T follicular helper cell (primary cell): ENCODE measurements at regions not wholly inside any gene's neighbourhood (a gene's known extent, or its start where the extent isn't known, plus 50 kb on each side); places are given as distances from the start of the nearest gene placed in this dataset.

Experiments used
- DNase-seq: peaks from one replicate; pipeline ENCODE4 v3.0.0-alpha.2; 2020; ENCODE audit warnings: low read depth

- no peak for DNase-seq
Observed at GRCh38 chr19:28475525-28475924, 737.4 kb downstream of the UQCRFS1 start.

DNA sequence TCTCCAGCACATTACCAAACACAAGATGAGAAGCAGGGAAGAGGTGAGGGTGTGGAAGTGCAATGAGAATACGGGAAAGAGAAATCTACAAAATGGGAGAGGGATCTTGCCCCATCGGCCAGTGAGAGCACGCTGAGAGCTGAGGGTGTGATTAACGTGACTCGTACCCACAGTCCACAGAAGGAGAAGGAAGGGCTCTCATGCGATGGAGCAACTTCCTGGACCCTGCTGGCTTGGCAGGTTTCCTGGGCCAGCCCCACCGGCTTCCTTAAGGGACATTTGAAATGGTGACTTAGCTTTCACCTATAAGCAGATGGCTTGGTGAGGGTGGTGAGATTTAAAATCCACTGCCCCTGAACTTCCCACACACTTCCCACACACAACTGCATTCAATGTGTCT is 740.1 kb downstream of the UQCRFS1 start:
- DNase-seq, result no peak

DNA sequence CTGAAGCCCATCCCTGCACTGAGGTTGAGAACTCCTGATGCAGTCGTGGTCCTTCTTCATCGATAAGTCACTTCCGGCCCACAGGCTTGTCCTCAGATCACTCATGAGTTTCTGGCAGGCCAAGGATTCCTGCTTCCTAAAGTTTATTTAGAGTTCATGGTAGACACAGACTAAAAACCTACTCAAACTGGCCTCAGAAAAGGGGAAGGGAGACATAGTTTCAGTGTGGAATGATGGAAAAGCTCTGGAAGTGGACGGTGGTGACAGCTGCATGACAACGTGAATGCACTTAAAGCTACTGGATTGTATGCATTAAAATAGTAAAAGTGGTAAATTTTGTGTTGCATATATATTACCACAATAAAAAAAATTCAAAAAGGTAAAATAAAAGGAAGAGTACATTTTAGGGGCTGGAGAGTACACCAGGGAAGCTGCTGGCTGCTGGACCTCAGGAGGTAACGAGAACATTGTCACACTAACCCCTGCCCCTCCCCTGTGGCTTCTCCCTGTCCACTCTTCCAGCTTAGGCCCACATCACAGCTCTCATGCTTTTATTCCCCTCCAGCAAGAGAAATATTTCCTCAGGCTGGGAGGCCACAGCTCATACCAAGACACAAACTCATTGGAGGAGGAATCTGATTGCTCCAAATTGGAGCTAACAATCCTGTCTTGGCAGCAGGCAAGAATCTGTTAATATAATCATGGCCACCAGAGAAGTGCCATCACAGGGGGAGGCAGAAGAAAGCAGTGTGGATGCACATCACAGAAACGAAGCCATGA is 741.0 kb downstream of the UQCRFS1 start:
- DNase-seq, result no peak

- DNase-seq, result no peak
Observed at GRCh38 chr19:28469544-28469943, 743.4 kb downstream of the UQCRFS1 start.

DNA sequence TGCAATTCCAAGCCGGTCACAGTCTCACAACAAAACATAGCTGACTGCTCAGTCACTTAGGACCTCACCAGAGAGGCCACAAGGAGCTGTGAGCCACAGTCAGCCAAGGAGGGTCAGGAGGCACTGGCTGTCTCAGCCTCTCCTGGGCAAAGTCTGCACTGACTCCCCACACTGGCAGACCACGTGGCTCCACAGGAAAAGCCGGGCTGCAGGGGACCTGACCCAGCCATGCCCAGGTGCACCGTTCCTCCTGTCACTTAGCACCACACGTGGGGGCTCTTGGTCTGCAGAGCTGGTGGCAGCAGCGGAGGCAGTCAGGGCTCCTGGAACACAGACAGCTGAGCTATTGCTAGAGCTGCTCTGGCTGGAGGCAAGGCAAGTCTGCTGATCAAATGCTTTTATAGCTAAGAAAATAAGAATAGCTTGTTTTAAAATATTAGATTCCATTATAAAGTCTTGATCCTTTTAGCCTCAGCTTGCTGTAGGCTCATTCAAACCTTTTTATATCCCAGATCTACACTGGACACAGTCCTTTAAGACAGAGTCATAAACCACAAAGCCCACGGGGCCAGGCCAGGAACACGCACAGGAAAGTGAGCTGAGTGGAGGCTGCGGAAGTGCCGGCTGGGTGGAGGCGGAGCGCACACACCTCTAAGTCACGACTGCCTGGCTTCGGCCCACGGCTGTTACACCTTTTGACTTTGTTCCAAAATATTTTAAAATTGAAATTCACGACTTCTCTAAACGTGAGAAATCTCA is 744.1 kb downstream of the UQCRFS1 start:
- no peak for DNase-seq

- DNase-seq, result peak; percentile 25
Observed at GRCh38 chr19:28466107-28467045, 746.6 kb downstream of the UQCRFS1 start.

- DNase-seq, result no peak
Observed at GRCh38 chr19:28465371-28466086, 747.4 kb downstream of the UQCRFS1 start.

- DNase-seq, result no peak
Observed at GRCh38 chr19:28463493-28464053, 749.4 kb downstream of the UQCRFS1 start.

DNA sequence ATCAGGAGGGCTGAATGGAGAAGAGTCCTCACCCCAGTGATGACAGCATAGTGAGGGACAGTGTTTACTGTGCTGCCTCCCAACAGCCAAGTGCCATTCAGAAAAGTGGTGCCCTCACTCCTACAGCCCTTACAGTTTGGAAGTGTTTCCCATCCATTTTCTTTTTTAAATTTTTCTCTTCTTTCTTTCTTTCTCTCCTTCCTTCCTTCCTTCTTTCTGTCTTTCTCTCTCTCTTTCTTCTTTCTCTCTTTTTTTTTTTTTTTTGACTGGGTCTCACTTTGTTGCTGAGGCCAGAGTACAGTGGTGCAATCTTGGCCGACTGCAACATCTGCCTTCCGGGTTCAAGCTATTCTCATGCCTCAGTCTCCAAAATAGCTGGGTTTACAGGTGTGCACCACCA is 755.3 kb downstream of the UQCRFS1 start:
- DNase-seq, result no peak

GRCh38 chr19:28456708-28457320 is 756.1 kb downstream of the UQCRFS1 start:
- DNase-seq, result no peak

- no peak for DNase-seq
Observed at GRCh38 chr19:28456252-28456651, 756.7 kb downstream of the UQCRFS1 start.

DNA sequence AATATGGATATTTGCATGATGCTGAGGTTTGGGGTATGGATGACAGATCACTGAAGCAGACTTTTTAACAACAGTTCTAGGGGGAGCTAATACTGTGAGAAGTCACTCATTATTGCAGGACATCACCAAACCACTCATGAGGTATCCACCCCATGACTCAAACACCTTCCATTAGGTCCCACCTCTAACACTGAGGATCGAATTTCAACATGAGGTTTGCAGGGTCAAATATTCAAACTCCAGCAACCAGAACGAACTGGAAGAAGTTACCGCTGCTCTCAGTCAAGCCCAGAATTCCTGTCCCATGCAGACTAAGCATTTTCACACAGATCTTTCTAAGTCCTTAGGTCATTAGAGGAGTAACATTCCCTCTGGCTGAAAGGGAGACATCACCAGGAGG is 758.9 kb downstream of the UQCRFS1 start:
- DNase-seq, result no peak

DNA sequence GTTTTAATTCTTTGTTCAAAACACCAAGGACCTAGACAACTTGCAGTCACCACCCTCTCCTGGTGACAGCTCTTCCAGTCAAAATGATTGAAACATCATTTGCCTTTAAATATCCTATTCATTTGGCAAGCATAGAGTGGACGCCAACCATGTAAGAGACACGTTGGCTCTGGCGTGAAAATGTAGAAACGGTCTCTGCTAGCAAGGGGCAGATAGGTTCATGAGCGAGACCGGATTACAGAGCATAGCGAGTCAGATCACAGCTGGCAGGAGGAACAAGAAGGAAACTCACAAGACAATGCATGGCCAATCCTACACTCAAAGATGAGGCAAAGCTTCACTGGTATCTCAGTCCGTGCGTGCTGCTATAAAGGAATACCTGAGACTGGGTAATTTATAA is 759.5 kb downstream of the UQCRFS1 start:
- no peak for DNase-seq

DNA sequence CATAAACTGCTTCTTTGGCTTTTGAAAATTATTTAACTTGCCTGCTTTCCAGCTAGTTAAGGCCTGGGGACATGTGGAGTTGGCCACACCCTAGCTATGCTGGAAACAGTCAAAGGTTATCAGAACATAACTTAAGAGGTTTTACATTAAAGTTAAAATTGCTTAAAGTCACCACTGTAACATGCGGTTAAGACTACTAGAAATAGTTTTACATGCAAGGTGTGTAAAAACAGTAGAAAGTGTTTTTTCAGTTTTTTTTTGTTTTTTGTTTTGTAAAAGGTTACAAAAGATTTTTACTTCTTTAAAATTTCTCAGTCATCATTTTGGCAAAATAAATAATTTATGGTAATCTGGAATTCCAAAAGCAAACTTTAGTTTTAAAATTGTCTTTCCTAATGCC is 763.1 kb downstream of the UQCRFS1 start:
- DNase-seq, result no peak

DNA sequence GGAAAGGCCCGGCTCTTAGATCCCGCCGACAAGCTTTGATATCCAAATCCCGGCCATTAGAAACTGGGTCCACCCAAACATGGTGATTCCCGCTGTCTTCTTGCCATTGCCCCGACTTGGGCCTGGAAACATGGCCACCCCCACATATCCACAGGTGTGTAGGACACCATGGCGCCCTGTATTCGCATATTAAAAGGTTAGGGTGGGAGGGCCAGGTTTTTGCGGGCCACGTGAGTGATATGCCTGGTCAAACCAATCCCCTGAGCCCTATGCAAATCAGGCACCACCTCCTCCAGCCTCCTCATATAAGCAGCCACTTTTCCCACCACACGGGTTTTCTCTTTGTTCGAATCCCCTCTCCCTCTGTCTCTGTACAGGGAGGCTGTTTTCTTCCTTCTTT is 766.4 kb downstream of the UQCRFS1 start:
- no peak for DNase-seq

DNA sequence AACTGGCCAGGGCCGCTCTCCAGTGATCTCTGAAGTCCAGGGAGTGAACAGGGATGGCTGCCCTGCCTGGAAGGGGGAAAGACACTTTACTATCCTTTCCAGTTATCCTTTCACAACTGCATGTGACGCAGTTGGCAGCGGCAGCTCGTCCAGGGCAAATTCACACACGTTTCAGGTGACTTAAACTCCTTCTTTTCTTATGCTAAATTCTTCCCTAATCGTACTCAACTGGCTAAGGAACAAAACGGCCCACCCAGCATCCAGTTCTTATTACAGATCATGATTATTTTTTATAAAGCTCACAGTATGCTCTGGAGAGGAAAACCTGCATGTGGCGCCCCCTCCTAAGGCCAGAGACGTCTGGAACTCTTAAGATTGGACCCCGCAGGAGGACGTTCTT is 767.1 kb downstream of the UQCRFS1 start:
- no peak for DNase-seq

GRCh38 chr19:28444362-28444761 is 768.6 kb downstream of the UQCRFS1 start:
- no peak for DNase-seq

GRCh38 chr19:28443361-28443760 is 769.6 kb downstream of the UQCRFS1 start:
- no peak for DNase-seq

DNA sequence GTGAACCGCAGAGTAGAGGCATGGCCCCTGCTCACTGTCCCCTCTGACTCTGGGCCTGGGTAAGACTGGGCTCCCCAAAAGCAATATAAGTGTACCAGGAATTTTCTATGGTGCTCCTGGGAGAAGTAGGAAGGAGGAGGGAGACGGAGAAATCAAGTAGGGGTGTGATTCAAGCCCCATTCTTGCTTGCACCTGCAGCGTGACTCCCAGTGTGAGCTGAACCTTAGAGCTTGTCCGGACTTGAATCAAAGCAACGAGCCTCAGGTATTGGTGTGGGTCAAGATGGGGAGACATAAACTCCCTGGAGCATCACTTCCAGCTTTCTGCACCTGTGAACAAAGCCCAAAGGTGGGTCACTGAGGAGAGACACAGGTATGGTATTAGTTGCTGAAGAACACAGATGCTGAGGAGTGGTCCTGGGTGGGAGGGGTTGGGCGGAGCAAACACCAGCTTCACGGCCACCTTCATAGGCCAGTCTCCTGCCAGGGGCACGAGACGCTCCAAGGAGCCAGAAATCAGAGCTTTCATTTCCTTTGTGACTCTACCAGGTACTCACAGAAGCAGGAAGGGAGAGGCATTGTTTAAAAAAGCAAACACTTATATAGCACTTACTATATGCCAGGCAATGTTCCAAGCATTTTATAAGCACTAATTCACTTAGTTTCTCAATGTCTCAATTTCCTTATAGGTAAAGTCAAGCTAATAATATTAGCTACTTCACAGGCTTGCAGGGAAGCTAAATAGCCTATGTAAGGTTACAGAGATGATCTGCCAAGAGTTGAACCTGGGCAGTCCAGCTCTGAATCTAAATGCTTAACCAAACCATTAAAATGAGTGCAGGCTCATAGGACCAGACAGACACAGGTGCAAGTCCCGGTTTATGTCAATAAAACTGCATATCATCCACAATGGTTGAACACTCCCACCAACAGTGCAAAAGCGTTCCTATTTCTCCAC is 775.3 kb downstream of the UQCRFS1 start:
- no peak for DNase-seq

DNA sequence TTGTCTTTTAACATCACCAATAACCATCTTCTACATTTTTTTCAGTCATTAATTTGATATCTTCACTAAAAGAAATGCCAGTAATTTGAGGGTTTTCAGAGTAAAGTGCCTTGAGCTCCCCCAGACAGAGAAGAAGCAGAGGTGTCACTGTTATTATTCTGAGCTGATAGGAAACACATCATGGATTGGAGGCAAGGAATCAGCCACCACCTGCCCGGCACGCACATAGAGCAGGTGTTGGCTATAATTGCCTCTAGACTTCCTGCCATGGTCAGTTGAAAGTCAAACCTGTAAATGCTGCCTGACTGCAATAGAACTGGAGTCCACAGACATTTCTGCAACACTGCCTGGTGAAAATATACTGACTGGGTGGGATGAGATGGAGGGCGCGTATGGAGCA is 776.6 kb downstream of the UQCRFS1 start:
- DNase-seq, result no peak
